ENCODE measurements at regions not wholly inside any gene's neighbourhood (a gene's known extent, or its start where the extent isn't known, plus 50 kb on each side); places are given as distances from the start of the nearest gene placed in this dataset.

DNA sequence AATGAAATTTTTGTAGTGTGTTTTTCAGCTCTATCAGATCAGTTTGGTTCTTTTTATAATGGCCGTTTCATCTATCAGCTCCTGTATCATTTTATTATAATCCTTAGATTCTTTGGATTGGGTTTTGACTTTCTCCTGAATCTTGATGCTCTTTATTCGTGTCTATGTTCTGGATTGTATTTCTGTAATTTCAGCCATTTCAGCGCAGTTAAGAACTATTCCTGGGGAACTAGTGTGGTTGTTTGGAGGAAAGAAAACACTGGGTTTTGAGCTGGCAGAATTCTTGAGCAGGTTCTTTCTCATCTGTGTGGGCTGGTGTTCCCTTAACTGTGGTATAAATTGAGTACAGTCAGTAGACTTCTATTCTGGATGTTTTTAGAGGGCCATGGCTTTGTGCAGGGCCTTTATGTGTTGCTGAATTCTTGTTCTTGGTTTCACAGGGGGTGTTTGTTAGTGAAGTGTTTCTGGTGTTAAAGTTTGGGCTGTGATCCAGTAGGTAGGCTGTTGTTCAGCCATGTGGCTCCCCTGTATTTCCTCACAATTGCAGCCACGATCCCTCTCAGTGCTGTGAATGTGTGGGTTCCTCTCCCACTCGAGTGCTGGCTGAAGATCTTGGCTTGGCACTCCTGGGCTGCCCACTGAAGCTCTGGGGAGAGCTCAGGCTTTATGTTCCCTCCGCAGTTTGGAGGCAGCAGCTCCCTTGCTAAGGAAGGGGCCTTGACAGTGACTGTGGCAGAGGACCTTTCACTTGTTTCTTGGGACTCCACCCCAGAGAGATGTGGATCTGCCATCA, 56.0 kb upstream of the CCDC190 start:
- no peaks in the 10 kb centered on the region for H3K9me3 ChIP-seq (ENCODE audit: low read length)
- no peaks in the 10 kb centered on the region for H3K27me3 ChIP-seq (ENCODE audit: insufficient read depth, low read length)
- no peaks in the 10 kb centered on the region for H3K4me1 ChIP-seq (ENCODE audit: insufficient read depth, low read length, severe bottlenecking)
- no peak overlapping the region for H3K4me2 ChIP-seq (ENCODE audit: low read length)
- no peak overlapping the region for H3K4me3 ChIP-seq (ENCODE audit: low read depth, low read length, poor library complexity, severe bottlenecking)
- no peak overlapping the region for H2AFZ ChIP-seq (ENCODE audit: low read length)
- H3K27ac ChIP-seq (ENCODE audit: low read depth, low read length, poor library complexity, severe bottlenecking): no peak overlapping the region
- H3K79me2 ChIP-seq (ENCODE audit: insufficient read depth, low read length): no peaks in the 10 kb centered on the region
- no peaks in the 10 kb centered on the region for H3K9me2 ChIP-seq (ENCODE audit: low read depth, low read length)
- H3F3A ChIP-seq (ENCODE audit: insufficient read depth, low read length): no peaks in the 10 kb centered on the region
- H4K20me1 ChIP-seq (ENCODE audit: insufficient read depth, low read length): no peaks in the 10 kb centered on the region
- no peaks in the 10 kb centered on the region for H3K36me3 ChIP-seq (ENCODE audit: insufficient read depth, low read length)
- TF ChIP-seq EZH2 (IDR thresholded peaks at IDR 0.05; ENCODE audit: borderline replicate concordance, low read length) (no peak), CTCF (IDR thresholded peaks at IDR 0.05; ENCODE audit: low read length) (no peak)
- H3K9ac ChIP-seq (ENCODE audit: low read length): no peak overlapping the region

DNA sequence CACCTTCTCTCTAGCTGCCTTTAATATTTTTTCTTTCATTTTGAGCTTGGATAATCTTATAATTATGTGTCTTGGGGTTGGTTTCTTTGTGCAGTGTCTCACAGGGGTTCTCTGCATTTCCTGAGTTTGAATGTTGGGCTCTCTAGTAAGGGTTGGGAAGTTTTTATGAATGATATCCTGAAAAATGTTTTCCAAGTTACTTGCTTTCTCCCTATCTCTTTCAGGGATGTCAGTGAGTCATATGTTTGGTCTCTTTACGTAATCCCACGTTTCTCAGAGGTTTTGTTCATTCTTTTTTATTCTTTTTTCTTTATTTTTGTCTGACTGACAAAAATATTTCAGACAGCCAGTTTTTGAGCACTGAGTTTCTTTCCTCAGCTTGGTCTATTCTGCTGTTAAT, 55.4 kb upstream of the CCDC190 start:
- no peaks in the 10 kb centered on the region for H3K36me3 ChIP-seq (ENCODE audit: insufficient read depth, low read length)
- no peaks in the 10 kb centered on the region for H3F3A ChIP-seq (ENCODE audit: insufficient read depth, low read length)
- H2AFZ ChIP-seq (ENCODE audit: low read length): no peak overlapping the region
- H3K4me2 ChIP-seq (ENCODE audit: low read length): no peak overlapping the region
- TF ChIP-seq CTCF (IDR thresholded peaks at IDR 0.05; ENCODE audit: low read length) (no peak), EZH2 (IDR thresholded peaks at IDR 0.05; ENCODE audit: borderline replicate concordance, low read length) (no peak)
- no peaks in the 10 kb centered on the region for H3K4me1 ChIP-seq (ENCODE audit: insufficient read depth, low read length, severe bottlenecking)
- no peaks in the 10 kb centered on the region for H3K9me3 ChIP-seq (ENCODE audit: low read length)
- no peak overlapping the region for H3K4me3 ChIP-seq (ENCODE audit: low read depth, low read length, poor library complexity, severe bottlenecking)
- no peak overlapping the region for H3K27ac ChIP-seq (ENCODE audit: low read depth, low read length, poor library complexity, severe bottlenecking)
- H3K9ac ChIP-seq (ENCODE audit: low read length): no peak overlapping the region
- no peaks in the 10 kb centered on the region for H4K20me1 ChIP-seq (ENCODE audit: insufficient read depth, low read length)
- no peaks in the 10 kb centered on the region for H3K27me3 ChIP-seq (ENCODE audit: insufficient read depth, low read length)
- H3K9me2 ChIP-seq (ENCODE audit: low read depth, low read length): no peaks in the 10 kb centered on the region
- H3K79me2 ChIP-seq (ENCODE audit: insufficient read depth, low read length): no peaks in the 10 kb centered on the region

DNA sequence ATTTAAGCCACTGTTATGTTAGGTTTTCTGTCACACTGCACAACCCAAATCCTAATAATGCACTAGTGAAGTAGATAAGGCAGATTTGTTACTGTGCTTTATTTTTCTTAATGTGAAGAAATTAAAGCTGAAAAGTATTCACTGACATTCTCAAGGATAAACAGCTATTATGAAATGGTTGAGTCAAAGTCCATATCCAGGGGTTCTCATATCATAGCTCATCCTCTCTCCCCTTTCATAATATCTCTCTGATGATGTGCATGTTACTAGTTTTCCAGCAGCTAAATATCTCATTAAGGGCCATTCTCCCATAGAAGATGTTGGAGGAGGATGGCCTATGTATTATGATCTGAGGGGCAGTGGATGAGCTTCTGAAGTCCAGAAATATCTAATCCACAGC, 53.6 kb upstream of the CCDC190 start:
- Histone ChIP-seq H4K20me1 (ENCODE audit: insufficient read depth, low read length) (no peaks in the 10 kb centered on the region), H3K4me1 (ENCODE audit: insufficient read depth, low read length, severe bottlenecking) (no peaks in the 10 kb centered on the region), H3K79me2 (ENCODE audit: insufficient read depth, low read length) (no peaks in the 10 kb centered on the region), H3K4me3 (ENCODE audit: low read depth, low read length, poor library complexity, severe bottlenecking) (no peak overlapping the region), H3F3A (ENCODE audit: insufficient read depth, low read length) (no peaks in the 10 kb centered on the region), H3K27ac (ENCODE audit: low read depth, low read length, poor library complexity, severe bottlenecking) (no peak overlapping the region), H3K36me3 (ENCODE audit: insufficient read depth, low read length) (no peaks in the 10 kb centered on the region), H3K27me3 (ENCODE audit: insufficient read depth, low read length) (no peaks in the 10 kb centered on the region), H3K4me2 (ENCODE audit: low read length) (no peak overlapping the region), H3K9me3 (ENCODE audit: low read length) (no peaks in the 10 kb centered on the region), H3K9me2 (ENCODE audit: low read depth, low read length) (no peaks in the 10 kb centered on the region), H3K9ac (ENCODE audit: low read length) (no peak overlapping the region), H2AFZ (ENCODE audit: low read length) (no peak overlapping the region)
- TF ChIP-seq EZH2 (IDR thresholded peaks at IDR 0.05; ENCODE audit: borderline replicate concordance, low read length) (no peak), CTCF (IDR thresholded peaks at IDR 0.05; ENCODE audit: low read length) (no peak)
